PC-3 (cell line): ENCODE measurements at regions not wholly inside any gene's neighbourhood (a gene's known extent, or its start where the extent isn't known, plus 50 kb on each side); places are given as distances from the start of the nearest gene placed in this dataset.

ENCODE experiments used
- ATAC-seq: fragments of 200-7000 bp; cut with Tn5 transposase; 2 replicates; pipeline ENCODE4 v1.9.1; 2020; ENCODE audit warnings: mild to moderate bottlenecking, moderate library complexity
- BruUV-seq: library from RNA; stranded (reverse); fragments of 400-500 nt; replicated peaks from 2 replicates; lab custom pipeline; 2021; lab: Mats Ljungman, UMichigan
- CTCF ChIA-PET: fragments of 300-600 bp; sonication (Branson Sonifier 250); formaldehyde crosslinking; loops from one replicate; lab custom pipeline; 2022; ENCODE audit warnings: antibody characterized with exemption; lab: Charles Lee
- POLR2A ChIA-PET: fragments of 300-600 bp; sonication (Branson Sonifier 250); formaldehyde crosslinking; loops from one replicate; lab custom pipeline; 2022; ENCODE audit warnings: antibody characterized with exemption; ENCODE audit not compliant: unreplicated experiment; lab: Charles Lee
- DNase-seq: peaks from one replicate; pipeline ENCODE4 v3.0.0-alpha.2; 2015
- H2AFZ ChIP-seq: fragments of 300-600 bp; sonication (generic); 2 replicates; pipeline ENCODE4 v1.6.0; 2016; ENCODE audit warnings: antibody characterized with exemption, low read length
- H3F3A ChIP-seq: fragments of 300-600 bp; sonication (generic); one replicate; pipeline ENCODE4 v1.6.0; 2017; ENCODE audit warnings: antibody characterized with exemption, low read length, control low read depth, mild to moderate bottlenecking; ENCODE audit not compliant: unreplicated experiment
- H3K27ac ChIP-seq: fragments of 300-600 bp; sonication (generic); 2 replicates; pipeline ENCODE4 v1.5.1; 2016; ENCODE audit warnings: mild to moderate bottlenecking, low read length
- H3K27me3 ChIP-seq: fragments of 300-600 bp; sonication (generic); 2 replicates; pipeline ENCODE4 v1.6.1; 2016; ENCODE audit warnings: low read length, mixed read lengths
- H3K36me3 ChIP-seq: fragments of 300-600 bp; sonication (generic); 2 replicates; pipeline ENCODE4 v1.6.1; 2016; ENCODE audit warnings: low read depth, mixed run types, low read length, mixed read lengths
- H3K4me1 ChIP-seq: fragments of 300-600 bp; sonication (generic); 2 replicates; pipeline ENCODE4 v1.5.1; 2016; ENCODE audit warnings: low read length; ENCODE audit not compliant: insufficient read depth
- H3K4me2 ChIP-seq: fragments of 300-600 bp; sonication (generic); 2 replicates; pipeline ENCODE4 v1.6.0; 2016; ENCODE audit warnings: low read length
- H3K4me3 ChIP-seq: fragments of 300-600 bp; sonication (generic); 2 replicates; pipeline ENCODE4 v1.5.1; 2016; ENCODE audit warnings: mild to moderate bottlenecking, low read length, mixed read lengths
- H3K79me2 ChIP-seq: fragments of 300-600 bp; sonication (generic); 2 replicates; pipeline ENCODE4 v1.6.1; 2017; ENCODE audit warnings: low read length, mixed read lengths
- H3K9ac ChIP-seq: fragments of 300-600 bp; sonication (generic); 2 replicates; pipeline ENCODE4 v1.6.0; 2016; ENCODE audit warnings: mild to moderate bottlenecking, low read length
- H3K9me2 ChIP-seq: fragments of 300-600 bp; sonication (generic); replicated peaks from 2 replicates; pipeline ENCODE4 v1.6.1; 2016; ENCODE audit warnings: mixed run types, low read length, mixed read lengths
- H3K9me3 ChIP-seq: fragments of 300-600 bp; sonication (generic); 2 replicates; pipeline ENCODE4 v1.6.1; 2016; ENCODE audit warnings: low read length, mixed read lengths
- H4K20me1 ChIP-seq: fragments of 300-600 bp; sonication (generic); 2 replicates; pipeline ENCODE4 v1.6.1; 2016; ENCODE audit warnings: low read length, mixed read lengths
- EZH2 ChIP-seq: fragments of 300-600 bp; sonication (generic); IDR thresholded peaks from one replicate; pipeline ENCODE4 v1.6.1; 2017; ENCODE audit warnings: antibody characterized with exemption, mild to moderate bottlenecking, low read length; ENCODE audit not compliant: unreplicated experiment
- EZH2phosphoT487 ChIP-seq: fragments of 300-600 bp; sonication (generic); IDR thresholded peaks from 2 replicates; pipeline ENCODE4 v1.6.1; 2018; ENCODE audit warnings: mild to moderate bottlenecking, antibody characterized with exemption, low read length, borderline replicate concordance
- intact Hi-C: fragments of 100-400 bp; cut with micrococcal nuclease; formaldehyde crosslinking; loops from 2 replicates; pipeline ENCODE4 v1.9.0; 2023
- TF ChIP-seq, protein P1 (sequence below): fragments of 300-600 bp; sonication (generic); conservative IDR thresholded peaks from 2 replicates; pipeline ENCODE4 v1.5.1; 2017; ENCODE audit warnings: antibody characterized with exemption, low read depth, mild to moderate bottlenecking, low read length

DNA sequence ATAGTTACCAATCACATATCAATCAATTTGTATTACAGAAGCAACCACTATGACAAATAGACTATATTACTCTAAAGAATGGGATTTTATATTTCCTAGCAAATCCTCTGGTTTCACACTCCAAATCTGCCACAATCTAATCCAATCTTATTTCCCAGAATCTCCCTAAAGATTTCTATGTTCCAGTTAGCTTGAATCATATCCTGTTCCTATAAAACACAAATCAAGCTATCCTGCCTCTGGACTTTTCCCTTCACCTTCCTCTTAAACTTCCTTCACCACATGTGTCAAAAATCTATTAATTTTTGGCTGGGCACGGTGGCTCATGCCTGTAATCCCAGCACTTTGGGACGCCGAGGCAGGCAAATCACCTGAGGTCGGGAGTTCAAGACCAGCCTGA is 50.0 kb downstream of the PIK3C2A start:
- no peak overlapping the region for H3K27ac ChIP-seq
- no peak overlapping the region for H3K4me3 ChIP-seq
- no peak overlapping the region for H3K4me2 ChIP-seq
- no peaks in the 10 kb centered on the region for H3K4me1 ChIP-seq
- ChIA-PET POLR2A (interaction anchor here (0.6 kb wide), 1 partner anchor 23 kb away, joined by 8 read pairs; no protein-coding TSS in a partner anchor), CTCF (no interaction called here)
- H3K9me2 ChIP-seq: no peaks in the 10 kb centered on the region
- no peaks in the 10 kb centered on the region for H4K20me1 ChIP-seq
- H3F3A ChIP-seq: no peaks in the 10 kb centered on the region
- ATAC-seq (peak; percentile 29), DNase-seq (no peak)
- TF ChIP-seq EZH2 (no peak), EZH2phosphoT487 (no peak)
- TF ChIP-seq, protein P1, sequence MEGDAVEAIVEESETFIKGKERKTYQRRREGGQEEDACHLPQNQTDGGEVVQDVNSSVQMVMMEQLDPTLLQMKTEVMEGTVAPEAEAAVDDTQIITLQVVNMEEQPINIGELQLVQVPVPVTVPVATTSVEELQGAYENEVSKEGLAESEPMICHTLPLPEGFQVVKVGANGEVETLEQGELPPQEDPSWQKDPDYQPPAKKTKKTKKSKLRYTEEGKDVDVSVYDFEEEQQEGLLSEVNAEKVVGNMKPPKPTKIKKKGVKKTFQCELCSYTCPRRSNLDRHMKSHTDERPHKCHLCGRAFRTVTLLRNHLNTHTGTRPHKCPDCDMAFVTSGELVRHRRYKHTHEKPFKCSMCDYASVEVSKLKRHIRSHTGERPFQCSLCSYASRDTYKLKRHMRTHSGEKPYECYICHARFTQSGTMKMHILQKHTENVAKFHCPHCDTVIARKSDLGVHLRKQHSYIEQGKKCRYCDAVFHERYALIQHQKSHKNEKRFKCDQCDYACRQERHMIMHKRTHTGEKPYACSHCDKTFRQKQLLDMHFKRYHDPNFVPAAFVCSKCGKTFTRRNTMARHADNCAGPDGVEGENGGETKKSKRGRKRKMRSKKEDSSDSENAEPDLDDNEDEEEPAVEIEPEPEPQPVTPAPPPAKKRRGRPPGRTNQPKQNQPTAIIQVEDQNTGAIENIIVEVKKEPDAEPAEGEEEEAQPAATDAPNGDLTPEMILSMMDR: no peak
- BruUV-seq: no TSS peak
- H3K36me3 ChIP-seq: no peaks in the 10 kb centered on the region
- H3K9me3 ChIP-seq: no peaks in the 10 kb centered on the region
- no peak overlapping the region for H3K9ac ChIP-seq
- no peak overlapping the region for H2AFZ ChIP-seq
- intact Hi-C loops: no loop called here
- peaks cover 43% of the 10 kb centered on the region for H3K79me2 ChIP-seq
- H3K27me3 ChIP-seq: no peaks in the 10 kb centered on the region

DNA sequence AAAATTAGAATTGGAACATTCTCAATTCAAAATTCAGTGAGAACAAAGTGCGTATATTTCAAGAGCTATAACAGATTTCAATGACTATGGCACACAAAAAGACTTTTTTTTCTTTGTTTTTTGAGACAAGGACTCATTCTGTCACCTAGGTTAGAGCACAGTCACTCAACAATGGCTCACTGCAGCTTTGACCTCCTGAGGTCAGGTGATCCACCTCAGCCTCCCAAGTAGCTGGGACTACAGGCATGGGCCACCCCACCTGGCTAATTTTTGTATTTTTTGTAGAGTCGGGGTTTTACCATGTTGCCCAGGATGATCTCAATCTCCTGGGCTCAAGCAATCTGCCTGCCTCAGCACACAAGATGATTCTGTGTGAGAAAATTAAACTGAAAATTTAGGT is 51.5 kb downstream of the PIK3C2A start:
- Histone ChIP-seq H3K4me1 (no peaks in the 10 kb centered on the region), H3K79me2 (peaks cover 31% of the 10 kb centered on the region), H4K20me1 (no peaks in the 10 kb centered on the region), H3K27me3 (no peaks in the 10 kb centered on the region), H3K9me2 (no peaks in the 10 kb centered on the region), H3K4me3 (no peak overlapping the region), H3F3A (no peaks in the 10 kb centered on the region), H3K36me3 (no peaks in the 10 kb centered on the region), H3K9me3 (no peaks in the 10 kb centered on the region), H3K27ac (no peak overlapping the region), H3K9ac (no peak overlapping the region), H2AFZ (no peak overlapping the region), H3K4me2 (no peak overlapping the region)
- CTCF ChIA-PET: no interaction called here
- POLR2A ChIA-PET: no interaction called here
- TF ChIP-seq EZH2phosphoT487 (no peak), EZH2 (no peak)
- TF ChIP-seq, protein P1: no peak
- intact Hi-C loops: no loop called here
- no TSS peak for BruUV-seq
- no peak for DNase-seq
- ATAC-seq: no peak

DNA sequence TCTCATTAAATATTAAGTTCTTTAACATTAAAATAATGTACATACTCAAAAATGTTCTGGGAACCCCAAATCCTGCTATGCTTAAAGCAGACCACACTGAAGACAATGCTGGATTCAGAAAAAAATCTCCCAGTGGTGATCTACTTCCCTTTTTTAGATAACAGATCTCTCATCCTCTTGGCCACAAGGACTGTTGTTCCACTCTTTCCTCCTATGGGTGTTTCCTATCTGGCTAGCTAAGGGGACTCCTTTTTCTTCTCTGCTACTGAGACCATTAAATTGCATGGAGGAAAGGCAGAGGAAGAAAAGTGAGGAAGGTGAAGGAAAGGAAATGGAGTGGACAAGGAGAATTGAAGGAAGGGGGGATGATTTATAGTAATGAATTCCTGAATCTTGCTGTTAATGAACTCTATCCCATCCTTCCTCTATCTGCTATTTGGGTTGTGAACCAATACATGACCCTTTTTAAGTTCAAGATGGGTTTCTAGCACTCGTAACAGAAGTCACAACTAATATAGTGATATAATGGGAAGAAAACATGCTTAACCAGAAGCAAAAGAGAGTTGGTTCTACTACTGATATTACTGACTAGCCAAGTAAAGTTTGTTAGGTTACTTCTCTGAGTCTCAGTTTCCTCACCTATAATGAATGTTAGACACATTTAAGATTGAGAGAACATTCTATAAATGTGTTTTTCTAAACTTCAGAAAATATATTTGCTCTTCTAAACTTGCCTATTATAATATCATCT is 53.2 kb downstream of the PIK3C2A start:
- no TSS peak for BruUV-seq
- Histone ChIP-seq H3K9ac (no peak overlapping the region), H2AFZ (no peak overlapping the region), H3K4me3 (no peak overlapping the region), H3K9me2 (no peaks in the 10 kb centered on the region), H3F3A (no peaks in the 10 kb centered on the region), H3K79me2 (0 out of 2 replicates have a peak, but pooled peaks cover 20% of the 10 kb centered on the region), H3K36me3 (no peaks in the 10 kb centered on the region), H4K20me1 (no peaks in the 10 kb centered on the region), H3K9me3 (no peaks in the 10 kb centered on the region), H3K27ac (no peak overlapping the region), H3K4me1 (no peaks in the 10 kb centered on the region), H3K4me2 (no peak overlapping the region), H3K27me3 (no peaks in the 10 kb centered on the region)
- intact Hi-C loops: no loop called here
- TF ChIP-seq, protein P1: no peak
- TF ChIP-seq EZH2 (no peak), EZH2phosphoT487 (no peak)
- POLR2A ChIA-PET: no interaction called here
- ATAC-seq (no peak), DNase-seq (no peak)
- CTCF ChIA-PET: no interaction called here
